ENCODE measurements at regions not wholly inside any gene's neighbourhood (a gene's known extent, or its start where the extent isn't known, plus 50 kb on each side); places are given as distances from the start of the nearest gene placed in this dataset.
A peak's percentile ranks its signal among the peaks of the same experiment; 100 is the strongest.
"Not testable (repeated sequence)": the region's sequence is repeated elsewhere in the genome, so short reads cannot be mapped to it uniquely, and the experiment has no call there.

DNA sequence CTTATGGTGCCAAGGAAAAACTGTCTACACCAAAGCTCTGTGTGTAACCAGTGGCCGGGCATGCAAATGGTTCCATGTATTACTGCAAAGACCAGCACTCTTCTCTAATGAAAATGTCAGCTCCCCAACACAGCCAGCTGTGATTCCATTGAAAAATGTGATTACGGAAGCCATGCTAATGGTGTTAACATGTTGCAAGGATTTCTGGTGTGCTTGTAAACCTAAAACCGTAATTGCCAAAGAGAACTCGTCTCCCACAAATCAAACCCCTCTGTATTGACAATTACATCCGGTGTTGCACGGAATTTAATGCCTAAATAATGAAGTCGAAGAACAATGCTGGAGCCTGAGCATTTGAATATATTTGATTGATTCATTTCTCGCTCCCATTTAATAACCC is 351.7 kb downstream of the NPIPA8 start:
- Mint-ChIP-seq H3K27ac (no peak overlapping the region), H3K4me1 (no peaks in the 10 kb centered on the region), H3K9me3 (no peaks in the 10 kb centered on the region), H3K4me3 (no peak overlapping the region), H3K36me3 (no peaks in the 10 kb centered on the region), H3K27me3 (peaks cover 9 to 42% (median 14%) of the 10 kb centered on the region in 5 donors)
- ATAC-seq (no peak), DNase-seq (no peak)
- POLR2A ChIA-PET = no interaction called here

GRCh38 chr16:17983847-17984639 is 352.5 kb downstream of the NPIPA8 start:
- Mint-ChIP-seq H3K4me1 (no peaks in the 10 kb centered on the region), H3K4me3 (no peak overlapping the region), H3K9me3 (peaks cover 0 to 4% (median 0%) of the 10 kb centered on the region in 9 donors), H3K27me3 (peaks cover 6 to 42% (median 14%) of the 10 kb centered on the region in 5 donors), H3K36me3 (no peaks in the 10 kb centered on the region), H3K27ac (no peak overlapping the region)
- DNase-seq = no peak
- POLR2A ChIA-PET = no interaction called here
- no peak for ATAC-seq

GRCh38 chr16:17983114-17983513 is 353.4 kb downstream of the NPIPA8 start:
- DNase-seq (no peak), ATAC-seq (no peak)
- Mint-ChIP-seq H3K27ac (no peak overlapping the region), H3K9me3 (peaks cover 0 to 8% (median 0%) of the 10 kb centered on the region in 9 donors), H3K27me3 (peaks cover 5 to 41% (median 13%) of the 10 kb centered on the region in 5 donors), H3K4me1 (no peaks in the 10 kb centered on the region), H3K36me3 (no peaks in the 10 kb centered on the region), H3K4me3 (no peak overlapping the region)
- POLR2A ChIA-PET = no interaction called here

DNA sequence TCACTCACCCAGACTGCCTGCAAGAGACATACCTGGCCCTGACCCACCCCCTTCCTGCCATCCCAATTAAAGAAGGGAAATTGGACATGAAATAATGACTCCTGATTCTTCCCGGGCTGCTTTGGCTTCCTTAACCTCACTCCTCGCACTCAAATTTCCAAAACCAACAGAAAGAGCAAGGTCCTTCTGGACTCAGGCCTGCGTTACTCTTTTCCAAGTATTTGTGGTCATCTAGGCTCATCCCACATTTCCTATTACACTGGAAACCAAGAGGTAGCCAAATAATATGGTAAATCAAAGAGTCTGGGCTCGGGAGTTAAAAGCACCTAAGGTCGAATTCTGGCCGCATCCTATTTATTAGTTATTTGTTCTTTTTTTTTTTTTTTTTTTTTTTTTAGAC is 359.3 kb downstream of the NPIPA8 start:
- Mint-ChIP-seq H3K27me3 (peaks cover 0 to 25% (median 8%) of the 10 kb centered on the region in 5 donors), H3K36me3 (no peaks in the 10 kb centered on the region), H3K4me3 (no peak overlapping the region), H3K27ac (no peak overlapping the region), H3K4me1 (no peaks in the 10 kb centered on the region), H3K9me3 (peaks cover 0 to 8% (median 0%) of the 10 kb centered on the region in 9 donors)
- ATAC-seq (no peak), DNase-seq (no peak)
- POLR2A ChIA-PET = no interaction called here

- Mint-ChIP-seq H3K9me3 (peaks cover 0 to 3% (median 0%) of the 10 kb centered on the region in 9 donors), H3K36me3 (no peaks in the 10 kb centered on the region), H3K27ac (no peak overlapping the region), H3K4me1 (no peaks in the 10 kb centered on the region), H3K4me3 (no peak overlapping the region), H3K27me3 (peaks cover 4 to 12% (median 11%) of the 10 kb centered on the region in 5 donors)
- no peak for ATAC-seq
- no peak for DNase-seq
- POLR2A ChIA-PET = no interaction called here
Measured at GRCh38 chr16:17972460-17972943, 364.0 kb downstream of the NPIPA8 start.

DNA sequence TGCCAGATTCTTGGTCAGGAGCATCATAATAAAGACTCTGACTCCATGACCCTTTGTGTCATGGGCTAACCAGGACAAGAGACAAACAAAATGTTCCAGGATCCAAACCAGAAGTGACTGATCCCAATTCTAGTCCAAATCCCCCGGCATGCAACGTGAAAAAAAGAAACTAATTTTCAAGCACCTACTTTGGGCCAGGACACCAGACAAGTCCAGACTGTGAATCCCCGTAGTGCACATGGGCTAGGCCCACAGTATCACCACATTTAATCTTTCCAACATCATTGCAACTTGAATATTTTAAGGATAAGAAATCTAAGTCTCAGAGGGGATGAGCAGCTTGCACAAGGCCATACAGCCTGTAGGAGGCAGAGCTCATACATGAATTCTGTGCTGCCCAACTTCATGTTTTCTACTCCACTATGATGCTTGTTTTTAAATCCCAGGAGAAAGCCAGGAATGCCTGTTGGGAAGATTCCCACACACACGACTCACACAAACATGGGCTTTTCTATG is 365.7 kb downstream of the NPIPA8 start:
- Mint-ChIP-seq H3K27ac (no peak overlapping the region), H3K4me3 (no peak overlapping the region), H3K36me3 (no peaks in the 10 kb centered on the region), H3K9me3 (peaks cover 0 to 8% (median 1%) of the 10 kb centered on the region in 9 donors), H3K4me1 (no peaks in the 10 kb centered on the region), H3K27me3 (peaks cover 8 to 15% (median 11%) of the 10 kb centered on the region in 5 donors)
- no peak for ATAC-seq
- DNase-seq = no peak
- POLR2A ChIA-PET = no interaction called here

GRCh38 chr16:17970157-17970765 is 366.3 kb downstream of the NPIPA8 start:
- DNase-seq (no peak), ATAC-seq (no peak)
- H3K27me3 Mint-ChIP-seq = peaks cover 8 to 15% (median 11%) of the 10 kb centered on the region in 5 donors
- H3K9me3 Mint-ChIP-seq = peaks cover 0 to 8% (median 1%) of the 10 kb centered on the region in 9 donors
- H3K27ac Mint-ChIP-seq = no peak overlapping the region
- H3K36me3 Mint-ChIP-seq = no peaks in the 10 kb centered on the region
- H3K4me3 Mint-ChIP-seq = no peak overlapping the region
- H3K4me1 Mint-ChIP-seq = no peaks in the 10 kb centered on the region
- POLR2A ChIA-PET = no interaction called here

- POLR2A ChIA-PET = no interaction called here
- H3K4me3 Mint-ChIP-seq = no peak overlapping the region
- H3K27me3 Mint-ChIP-seq = peaks cover 5 to 11% (median 9%) of the 10 kb centered on the region in 5 donors
- no peak for DNase-seq
- no peak for ATAC-seq
- peaks cover 0 to 8% (median 2%) of the 10 kb centered on the region in 9 donors for H3K9me3 Mint-ChIP-seq
- H3K36me3 Mint-ChIP-seq = no peaks in the 10 kb centered on the region
- no peak overlapping the region for H3K27ac Mint-ChIP-seq
- no peaks in the 10 kb centered on the region for H3K4me1 Mint-ChIP-seq
Measured at GRCh38 chr16:17965133-17965900, 371.2 kb downstream of the NPIPA8 start.

DNA sequence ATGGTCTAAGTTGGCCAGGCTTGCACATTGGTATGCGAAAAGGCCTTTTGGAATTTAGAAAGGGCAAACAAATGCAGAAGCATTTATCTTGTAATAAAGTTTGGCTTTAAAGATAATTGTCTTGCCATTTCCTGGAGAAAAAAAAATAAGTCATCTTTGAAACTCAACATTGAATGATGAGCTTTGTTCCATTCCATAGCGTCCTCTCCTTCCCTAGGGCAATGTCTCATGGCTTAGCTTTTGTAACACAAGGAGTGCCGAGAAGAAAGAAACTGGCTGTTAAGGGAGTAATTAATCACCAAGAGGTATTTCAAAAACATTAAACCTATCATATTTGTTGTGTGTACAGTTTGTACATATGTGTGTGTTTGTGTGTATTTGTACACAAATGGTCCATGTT is 372.3 kb downstream of the NPIPA8 start:
- no peaks in the 10 kb centered on the region for H3K36me3 Mint-ChIP-seq

DNA sequence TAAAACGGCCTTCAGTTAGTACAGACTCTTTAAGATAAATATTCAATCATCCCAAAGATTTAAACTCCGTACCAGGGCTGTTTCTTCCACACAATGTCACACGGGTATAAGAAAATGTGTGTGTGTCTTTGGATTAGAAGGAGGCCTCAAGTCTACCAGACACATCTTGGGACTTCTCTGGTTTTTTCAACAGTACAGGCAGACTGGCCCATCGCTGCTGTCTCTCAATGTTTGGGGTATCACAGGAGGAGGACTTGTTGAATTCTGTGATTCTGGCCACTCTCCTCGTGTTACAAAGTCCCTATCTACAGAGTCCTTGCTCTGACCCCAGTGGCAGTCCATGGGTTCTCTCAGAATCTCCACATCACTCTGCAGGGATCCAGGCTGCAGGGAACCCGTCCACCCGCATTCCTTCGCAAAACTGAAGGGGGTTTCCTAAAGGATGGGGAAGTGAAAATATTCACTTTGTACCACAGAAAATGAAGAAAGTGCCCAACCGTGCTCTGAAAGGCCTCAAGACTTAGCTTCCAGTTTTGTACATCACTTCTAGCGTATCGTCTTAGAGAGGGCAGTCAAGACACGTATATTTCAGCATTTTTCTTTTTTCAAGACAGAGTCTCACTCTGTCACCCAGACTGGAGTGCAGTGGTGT is 373.2 kb downstream of the NPIPA8 start:
- Mint-ChIP-seq H3K4me3 (no peak overlapping the region), H3K9me3 (peaks cover 0 to 20% (median 3%) of the 10 kb centered on the region in 9 donors), H3K27ac (peak overlapping the region in 1 of 10 donors; percentile 42), H3K36me3 (no peaks in the 10 kb centered on the region), H3K4me1 (no peaks in the 10 kb centered on the region), H3K27me3 (peaks cover 5 to 14% (median 9%) of the 10 kb centered on the region in 5 donors)
- ATAC-seq = no peak
- POLR2A ChIA-PET = no interaction called here
- no peak for DNase-seq

More for the DNA sequence above, 372.3 kb downstream of the NPIPA8 start:
- Mint-ChIP-seq H3K9me3 (peaks cover 0 to 14% (median 3%) of the 10 kb centered on the region in 9 donors), H3K27ac (no peak overlapping the region), H3K4me3 (no peak overlapping the region), H3K27me3 (peaks cover 4 to 9% (median 9%) of the 10 kb centered on the region in 5 donors), H3K4me1 (no peaks in the 10 kb centered on the region)
- POLR2A ChIA-PET = no interaction called here
- ATAC-seq (no peak), DNase-seq (no peak)

GRCh38 chr16:17962726-17963125 is 373.8 kb downstream of the NPIPA8 start:
- H3K36me3 Mint-ChIP-seq = peaks cover 0 to 1% (median 0%) of the 10 kb centered on the region in 3 donors
- DNase-seq (no peak), ATAC-seq (no peak)
- H3K27me3 Mint-ChIP-seq = peaks cover 3 to 19% (median 9%) of the 10 kb centered on the region in 5 donors
- POLR2A ChIA-PET = no interaction called here
- H3K4me1 Mint-ChIP-seq = no peaks in the 10 kb centered on the region
- peaks cover 0 to 24% (median 2%) of the 10 kb centered on the region in 9 donors for H3K9me3 Mint-ChIP-seq
- H3K4me3 Mint-ChIP-seq = no peak overlapping the region
- H3K27ac Mint-ChIP-seq = no peak overlapping the region

- DNase-seq, H3K36me3 Mint-ChIP-seq, H3K4me3 Mint-ChIP-seq, H3K27ac Mint-ChIP-seq, ATAC-seq, H3K4me1 Mint-ChIP-seq, POLR2A ChIA-PET: not testable (repeated sequence)
- peaks cover 0 to 24% (median 0%) of the 10 kb centered on the region in 9 donors for H3K9me3 Mint-ChIP-seq
- peaks cover 3 to 19% (median 9%) of the 10 kb centered on the region in 5 donors for H3K27me3 Mint-ChIP-seq
Measured at GRCh38 chr16:17961822-17962221, 374.7 kb downstream of the NPIPA8 start.

Measured in naive thymus-derived CD8-positive, alpha-beta T cell (primary cell).